ENCODE measurements at regions not wholly inside any gene's neighbourhood (a gene's known extent, or its start where the extent isn't known, plus 50 kb on each side); places are given as distances from the start of the nearest gene placed in this dataset.

GRCh38 chr20:43863821-43864544, 50.7 kb upstream of the TOX2 start:
- DNase-seq (ENCODE audit: low spot score) = no peak

- DNase-seq (ENCODE audit: low spot score) = no peak
Observed at GRCh38 chr20:43863330-43863729, 51.3 kb upstream of the TOX2 start.

- DNase-seq (ENCODE audit: low spot score) = no peak
Observed at GRCh38 chr20:43862438-43862837, 52.2 kb upstream of the TOX2 start.

- DNase-seq (ENCODE audit: low spot score) = no peak
Observed at GRCh38 chr20:43859994-43860393, 54.7 kb upstream of the TOX2 start.

GRCh38 chr20:43857932-43858331, 56.7 kb upstream of the TOX2 start:
- DNase-seq (ENCODE audit: low spot score) = no peak

GRCh38 chr20:43857127-43857526, 57.5 kb upstream of the TOX2 start:
- DNase-seq (ENCODE audit: low spot score) = no peak

GRCh38 chr20:43855803-43856202, 58.8 kb upstream of the TOX2 start:
- no peak for DNase-seq (ENCODE audit: low spot score)

GRCh38 chr20:43853918-43854317, 60.7 kb upstream of the TOX2 start:
- no peak for DNase-seq (ENCODE audit: low spot score)

GRCh38 chr20:43853174-43853803, 61.4 kb upstream of the TOX2 start:
- peak; percentile 52 for DNase-seq (ENCODE audit: low spot score)

GRCh38 chr20:43849496-43850186, 65.0 kb upstream of the TOX2 start:
- peak; percentile 16 for DNase-seq (ENCODE audit: low spot score)

GRCh38 chr20:43846516-43846905, 68.1 kb upstream of the TOX2 start:
- DNase-seq (ENCODE audit: low spot score) = no peak

- DNase-seq (ENCODE audit: low spot score) = peak; percentile 86
Observed at GRCh38 chr20:43844778-43845614, 69.7 kb upstream of the TOX2 start.

- no peak for DNase-seq (ENCODE audit: low spot score)
Observed at GRCh38 chr20:43843965-43844660, 70.5 kb upstream of the TOX2 start.

GRCh38 chr20:43843096-43843964, 71.3 kb upstream of the TOX2 start:
- DNase-seq (ENCODE audit: low spot score) = peak; percentile 68

GRCh38 chr20:43842126-43843020, 72.3 kb upstream of the TOX2 start:
- DNase-seq (ENCODE audit: low spot score) = no peak

- no peak for DNase-seq (ENCODE audit: low spot score)
Observed at GRCh38 chr20:43840382-43841070, 74.1 kb upstream of the TOX2 start.

- no peak for DNase-seq (ENCODE audit: low spot score)
Observed at GRCh38 chr20:43839793-43840199, 74.9 kb upstream of the TOX2 start.

GRCh38 chr20:43838703-43839060, 76.0 kb upstream of the TOX2 start:
- DNase-seq (ENCODE audit: low spot score) = no peak
